Adrenal gland (tissue), 9 donors: ENCODE measurements at regions not wholly inside any gene's neighbourhood (a gene's known extent, or its start where the extent isn't known, plus 50 kb on each side); places are given as distances from the start of the nearest gene placed in this dataset.
"Not testable (repeated sequence)": the region's sequence is repeated elsewhere in the genome, so short reads cannot be mapped to it uniquely, and the experiment has no call there.

Source experiments
- DNase-seq, 7 donors: peaks; one replicate each; pipeline ENCODE4 v3.0.0-alpha.2; 2019 to 2020
- H3K27ac ChIP-seq, 5 donors: fragments of 200-600 bp; sonication (generic) in 4 of 5; 1 replicate in 3 of 5; 2 replicates in 2 of 5; pipeline versions ENCODE4 v1.5.1 to v1.8.0; 2016 to 2020; ENCODE audit warnings: mild to moderate bottlenecking in 1 of 5
- H3K27me3 ChIP-seq: fragments of 200-600 bp; 2 replicates; pipeline ENCODE4 v1.8.0; 2021
- H3K36me3 ChIP-seq, 2 donors: fragments of 200-600 bp; replicated peaks in 1 of 2; 1 replicate in 1 of 2; 2 replicates in 1 of 2; pipeline versions ENCODE4 v1.5.1 to v1.8.0; 2018 to 2022
- H3K4me1 ChIP-seq, 2 donors: fragments of 200-600 bp; replicated peaks in 1 of 2; 1 replicate in 1 of 2; 2 replicates in 1 of 2; pipeline versions ENCODE4 v1.5.1 to v1.8.0; 2018 to 2021
- H3K4me3 ChIP-seq, 4 donors: fragments of 200-600 bp; sonication (generic) in 3 of 4; one replicate each; pipeline ENCODE4 v1.5.1; 2016 to 2018
- H3K9me3 ChIP-seq, 3 donors: fragments of 200-600 bp; sonication (generic) in 1 of 3; replicated peaks in 1 of 3; 1 replicate in 2 of 3; 2 replicates in 1 of 3; pipeline versions ENCODE4 v1.5.1 to v1.8.0; 2016 to 2021
- CTCF ChIP-seq, 6 experiments: fragments of 450-650 bp in 4 of 6; fragments of 200-600 bp in 2 of 6; sonication (generic) in 1 of 6; IDR thresholded peaks; 1 replicate in 5 of 6; 2 replicates in 1 of 6; pipeline versions ENCODE4 v1.5.1 to v1.8.0; 2016 to 2021; ENCODE audit warnings: antibody characterized with exemption in 6 of 6, mild to moderate bottlenecking in 2 of 6, moderate library complexity in 1 of 6
- POLR2A ChIP-seq, 2 donors: fragments of 450-650 bp; IDR thresholded peaks; one replicate each; pipeline ENCODE4 v1.6.1; 2017; ENCODE audit warnings: antibody characterized with exemption in 2 of 2, mild to moderate bottlenecking in 2 of 2, moderate library complexity in 1 of 2
- WGBS, 4 donors: extraction: QIAGEN DNeasy Blood & Tissue Kit in 2 of 4; methylation state at CpG; one replicate each; pipeline versions ENCODE4 v1.1.5 to v1.1.7; 2013 to 2017; 5-methylcytosine and 5-hydroxymethylcytosine counted together
- intact Hi-C, 2 donors: fragments of 100-400 bp; cut with DNase I; formaldehyde crosslinking; loops; one replicate each; pipeline versions ENCODE4 v1.14.1 to v1.15.0; 2022 to 2023
- donor health status: healthy with polysubstance abuse.
- donor health status: Bipolar disorder and iron deficiency.
- donor health status: DM: yes; HTN: yes; CAD: no.
- donor health status: DM: no; HTN: no; CAD: no.
- donor health status: DM: no; HTN: no; CAD: no.

GRCh38 chr6:122178988-122179387 is 220.5 kb upstream of the HSF2 start:
- DNase-seq, result no peak
- Histone ChIP-seq H3K27ac (no peak overlapping the region), H3K9me3 (no peaks in the 10 kb centered on the region), H3K4me3 (no peak overlapping the region), H3K36me3 (no peaks in the 10 kb centered on the region), H3K27me3 (no peaks in the 10 kb centered on the region), H3K4me1 (no peaks in the 10 kb centered on the region)
- TF ChIP-seq POLR2A (IDR thresholded peaks at IDR 0.05), result no peak
- TF ChIP-seq CTCF (IDR thresholded peaks at IDR 0.05), result no peak
- intact Hi-C loops, result no loop called here
- 90 to 91% (median 90%) methylated on average over 2 of the region's 2 CpGs for WGBS, 4 donors

GRCh38 chr6:122180132-122180531 is 219.3 kb upstream of the HSF2 start:
- intact Hi-C loops, result no loop called here
- H3K27me3 ChIP-seq, result no peaks in the 10 kb centered on the region
- no peak overlapping the region for H3K4me3 ChIP-seq
- no peak for TF ChIP-seq POLR2A (IDR thresholded peaks at IDR 0.05)
- peak in 2 of 6 experiments; percentile 9 for TF ChIP-seq CTCF (IDR thresholded peaks at IDR 0.05)
- 18 to 41% (median 23%) methylated on average over 1 of the region's 1 CpG for WGBS, 4 donors
- DNase-seq, result peak in 2 of 7 donors; percentile 8 to 16
- no peaks in the 10 kb centered on the region for H3K9me3 ChIP-seq
- H3K27ac ChIP-seq, result no peak overlapping the region
- H3K36me3 ChIP-seq, result no peaks in the 10 kb centered on the region
- H3K4me1 ChIP-seq, result no peaks in the 10 kb centered on the region

GRCh38 chr6:122182061-122182460 is 217.4 kb upstream of the HSF2 start:
- no peak for DNase-seq
- H3K9me3 ChIP-seq, result no peaks in the 10 kb centered on the region
- H3K27me3 ChIP-seq, result no peaks in the 10 kb centered on the region
- no peak overlapping the region for H3K4me3 ChIP-seq
- H3K27ac ChIP-seq, result no peak overlapping the region
- intact Hi-C loops, result no loop called here
- H3K4me1 ChIP-seq, result no peaks in the 10 kb centered on the region
- TF ChIP-seq POLR2A (IDR thresholded peaks at IDR 0.05) (no peak), CTCF (IDR thresholded peaks at IDR 0.05) (no peak)
- no peaks in the 10 kb centered on the region for H3K36me3 ChIP-seq
- 65 to 78% (median 72%) methylated on average over 4 of the region's 4 CpGs for WGBS, 4 donors

GRCh38 chr6:122184401-122184827 is 215.0 kb upstream of the HSF2 start:
- H3K4me3 ChIP-seq, result no peak overlapping the region
- H3K27me3 ChIP-seq, result no peaks in the 10 kb centered on the region
- H3K9me3 ChIP-seq, result no peaks in the 10 kb centered on the region
- no peak for DNase-seq
- H3K27ac ChIP-seq, result no peak overlapping the region
- H3K36me3 ChIP-seq, result no peaks in the 10 kb centered on the region
- peak; percentile 26 to 57 (median 44) for TF ChIP-seq CTCF (IDR thresholded peaks at IDR 0.05)
- TF ChIP-seq POLR2A (IDR thresholded peaks at IDR 0.05), result no peak
- intact Hi-C loops, result no loop called here
- WGBS, 4 donors, result 17 to 23% (median 18%) methylated on average over 4 of the region's 4 CpGs
- no peaks in the 10 kb centered on the region for H3K4me1 ChIP-seq

- H3K4me3 ChIP-seq, H3K27ac ChIP-seq, DNase-seq, H3K36me3 ChIP-seq, intact Hi-C loops, H3K9me3 ChIP-seq, H3K4me1 ChIP-seq, H3K27me3 ChIP-seq: not testable (repeated sequence)
- 85 to 90% (median 85%) methylated on average over 19 of the region's 19 CpGs for WGBS, 4 donors
Observed at GRCh38 chr6:122185458-122185857, 214.0 kb upstream of the HSF2 start.
